ENCODE measurements at regions not wholly inside any gene's neighbourhood (a gene's known extent, or its start where the extent isn't known, plus 50 kb on each side); places are given as distances from the start of the nearest gene placed in this dataset.

DNA sequence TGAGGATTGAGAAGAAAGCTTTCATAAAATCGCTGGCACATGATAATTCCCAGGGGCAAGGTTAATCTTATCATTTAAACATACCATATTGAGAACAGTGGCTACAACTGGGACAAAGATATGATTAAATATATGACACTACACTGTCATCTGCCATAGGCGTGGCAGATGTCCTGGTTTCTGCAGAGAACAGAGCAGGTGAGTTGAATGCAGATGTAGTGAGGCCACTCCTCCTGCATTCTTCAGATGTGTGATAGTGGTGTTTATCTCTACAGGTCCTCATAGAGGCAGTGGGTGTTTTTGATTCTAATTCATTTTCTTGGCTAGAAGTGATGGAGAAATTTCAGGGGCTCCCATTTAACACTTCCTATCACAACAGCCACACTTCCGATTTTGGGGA is 237.0 kb upstream of the CDH9 start:
- Histone ChIP-seq H3K27ac (no peak overlapping the region), H3K27me3 (no peaks in the 10 kb centered on the region), H3K9me3 (no peaks in the 10 kb centered on the region), H3K4me3 (no peak overlapping the region), H3K36me3 (no peaks in the 10 kb centered on the region), H3K4me1 (no peaks in the 10 kb centered on the region)
- DNase-seq (ENCODE audit: extremely low spot score in 2 of 2): no peak
- TF ChIP-seq POLR2AphosphoS5 (IDR thresholded peaks at IDR 0.05; ENCODE audit: insufficient read depth in 1 of 2, low read depth in 1 of 2): no peak
- TF ChIP-seq, protein P1, sequence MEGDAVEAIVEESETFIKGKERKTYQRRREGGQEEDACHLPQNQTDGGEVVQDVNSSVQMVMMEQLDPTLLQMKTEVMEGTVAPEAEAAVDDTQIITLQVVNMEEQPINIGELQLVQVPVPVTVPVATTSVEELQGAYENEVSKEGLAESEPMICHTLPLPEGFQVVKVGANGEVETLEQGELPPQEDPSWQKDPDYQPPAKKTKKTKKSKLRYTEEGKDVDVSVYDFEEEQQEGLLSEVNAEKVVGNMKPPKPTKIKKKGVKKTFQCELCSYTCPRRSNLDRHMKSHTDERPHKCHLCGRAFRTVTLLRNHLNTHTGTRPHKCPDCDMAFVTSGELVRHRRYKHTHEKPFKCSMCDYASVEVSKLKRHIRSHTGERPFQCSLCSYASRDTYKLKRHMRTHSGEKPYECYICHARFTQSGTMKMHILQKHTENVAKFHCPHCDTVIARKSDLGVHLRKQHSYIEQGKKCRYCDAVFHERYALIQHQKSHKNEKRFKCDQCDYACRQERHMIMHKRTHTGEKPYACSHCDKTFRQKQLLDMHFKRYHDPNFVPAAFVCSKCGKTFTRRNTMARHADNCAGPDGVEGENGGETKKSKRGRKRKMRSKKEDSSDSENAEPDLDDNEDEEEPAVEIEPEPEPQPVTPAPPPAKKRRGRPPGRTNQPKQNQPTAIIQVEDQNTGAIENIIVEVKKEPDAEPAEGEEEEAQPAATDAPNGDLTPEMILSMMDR (IDR thresholded peaks at IDR 0.05): no peak
- no peak for TF ChIP-seq POLR2A (IDR thresholded peaks at IDR 0.05)
- intact Hi-C loops (cut with DNase I): no loop called here

DNA sequence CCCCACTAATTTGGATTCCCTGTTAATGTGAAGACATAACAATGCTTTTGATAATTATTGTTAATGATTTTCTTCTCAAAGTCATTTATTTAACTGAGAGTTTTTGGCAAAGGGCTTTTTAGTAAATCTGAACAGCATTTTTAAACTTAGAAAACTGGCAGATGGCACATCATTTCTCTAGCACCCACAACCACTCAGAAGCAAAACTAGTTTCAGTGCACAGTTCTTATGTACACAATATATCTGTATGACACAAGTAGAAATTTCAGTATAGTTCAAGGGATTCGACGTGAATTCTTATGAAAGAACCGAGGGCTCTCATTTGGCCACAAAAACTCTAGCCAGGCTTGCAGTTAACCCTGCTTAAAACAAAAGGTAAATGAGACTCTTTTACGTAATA is 231.4 kb upstream of the CDH9 start:
- Histone ChIP-seq H3K4me1 (no peaks in the 10 kb centered on the region), H3K36me3 (no peaks in the 10 kb centered on the region), H3K4me3 (no peak overlapping the region), H3K27ac (no peak overlapping the region), H3K27me3 (no peaks in the 10 kb centered on the region), H3K9me3 (no peaks in the 10 kb centered on the region)
- intact Hi-C loops (cut with DNase I): no loop called here
- no peak for TF ChIP-seq POLR2AphosphoS5 (IDR thresholded peaks at IDR 0.05; ENCODE audit: insufficient read depth in 1 of 2, low read depth in 1 of 2)
- TF ChIP-seq, protein P1 (IDR thresholded peaks at IDR 0.05): no peak
- no peak for TF ChIP-seq POLR2A (IDR thresholded peaks at IDR 0.05)
- DNase-seq (ENCODE audit: extremely low spot score in 2 of 2): no peak

DNA sequence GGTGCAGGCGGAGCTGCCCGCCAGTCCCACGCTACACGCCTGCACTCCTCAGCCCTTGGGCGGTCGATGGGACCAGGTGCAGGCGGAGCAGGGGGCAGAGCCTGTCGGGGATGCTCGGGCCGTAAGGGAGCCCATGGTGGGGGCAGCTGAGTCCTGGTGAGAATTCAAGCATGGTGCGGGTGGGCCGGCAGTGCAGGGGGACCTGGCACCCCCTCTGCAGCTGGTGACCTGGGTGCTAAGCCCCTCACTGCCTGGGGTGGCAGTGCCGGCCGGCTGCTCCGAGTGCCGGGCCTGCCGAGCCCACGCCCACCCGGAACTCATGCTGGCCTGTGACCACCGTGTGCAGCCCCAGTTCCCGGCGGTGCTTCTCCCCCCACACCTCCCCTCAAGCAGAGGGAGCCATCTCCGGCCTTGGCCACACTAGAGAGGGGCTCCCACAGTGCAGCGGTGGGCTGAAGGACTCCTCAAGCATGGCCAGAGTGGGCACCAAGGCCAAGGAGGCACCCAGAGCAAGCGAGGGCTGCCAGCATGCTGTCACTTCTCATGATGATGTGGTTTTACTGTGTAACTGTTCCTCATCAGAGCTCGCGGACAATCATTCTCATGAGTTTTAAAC is 228.9 kb upstream of the CDH9 start:
- no peaks in the 10 kb centered on the region for H3K9me3 ChIP-seq
- no peaks in the 10 kb centered on the region for H3K4me1 ChIP-seq
- no peak overlapping the region for H3K4me3 ChIP-seq
- TF ChIP-seq POLR2A (IDR thresholded peaks at IDR 0.05) (no peak), POLR2AphosphoS5 (IDR thresholded peaks at IDR 0.05; ENCODE audit: insufficient read depth in 1 of 2, low read depth in 1 of 2) (no peak)
- TF ChIP-seq, protein P1 (IDR thresholded peaks at IDR 0.05): no peak
- no peaks in the 10 kb centered on the region for H3K27me3 ChIP-seq
- intact Hi-C loops (cut with DNase I): no loop called here
- H3K36me3 ChIP-seq: no peaks in the 10 kb centered on the region
- no peak for DNase-seq (ENCODE audit: extremely low spot score in 2 of 2)
- no peak overlapping the region for H3K27ac ChIP-seq

DNA sequence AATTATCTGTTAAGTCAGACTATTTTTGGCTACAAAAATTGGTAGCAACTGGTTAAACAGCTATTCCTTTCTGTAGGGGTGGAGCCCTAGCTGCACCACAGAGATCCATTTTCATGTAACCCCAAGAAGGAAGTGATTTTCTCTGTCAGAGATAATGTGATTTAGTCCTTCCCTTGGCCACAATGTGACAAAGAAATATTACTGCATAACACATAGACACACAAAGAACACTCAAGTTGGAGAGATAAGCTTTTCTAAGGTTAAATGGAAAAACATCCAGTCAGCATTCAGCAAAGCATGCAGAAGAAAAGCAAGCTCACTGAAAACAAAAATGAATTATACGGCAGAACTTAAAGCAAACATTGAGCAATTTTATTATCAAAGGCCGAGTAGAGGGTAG is 227.8 kb upstream of the CDH9 start:
- Histone ChIP-seq H3K27ac (no peak overlapping the region), H3K4me1 (no peaks in the 10 kb centered on the region), H3K36me3 (no peaks in the 10 kb centered on the region), H3K9me3 (no peaks in the 10 kb centered on the region), H3K4me3 (no peak overlapping the region), H3K27me3 (no peaks in the 10 kb centered on the region)
- DNase-seq (ENCODE audit: extremely low spot score in 2 of 2): no peak
- TF ChIP-seq, protein P1 (IDR thresholded peaks at IDR 0.05): no peak
- TF ChIP-seq POLR2A (IDR thresholded peaks at IDR 0.05) (no peak), POLR2AphosphoS5 (IDR thresholded peaks at IDR 0.05; ENCODE audit: insufficient read depth in 1 of 2, low read depth in 1 of 2) (no peak)
- intact Hi-C loops (cut with DNase I): no loop called here

DNA sequence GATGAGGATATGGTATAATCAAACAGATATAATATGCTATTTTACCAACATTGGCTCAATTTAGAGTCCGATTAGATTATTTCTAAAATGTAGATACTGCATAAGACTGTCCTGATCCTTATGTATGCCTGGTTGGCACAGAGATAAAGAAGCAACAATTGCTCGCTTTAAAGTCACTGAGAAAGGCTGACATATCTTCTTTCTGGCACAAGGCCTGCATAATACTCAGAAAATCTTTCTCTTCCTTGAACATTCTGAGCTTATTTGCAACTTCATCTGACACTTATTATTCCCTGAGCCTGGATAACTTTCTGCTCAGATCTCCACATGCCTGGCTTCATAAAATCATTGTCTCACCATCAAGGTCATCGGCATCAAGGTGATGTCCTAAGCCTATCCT is 219.3 kb upstream of the CDH9 start:
- Histone ChIP-seq H3K27me3 (no peaks in the 10 kb centered on the region), H3K4me1 (no peaks in the 10 kb centered on the region), H3K9me3 (no peaks in the 10 kb centered on the region), H3K36me3 (no peaks in the 10 kb centered on the region), H3K4me3 (no peak overlapping the region), H3K27ac (no peak overlapping the region)
- intact Hi-C loops (cut with DNase I): no loop called here
- no peak for TF ChIP-seq POLR2A (IDR thresholded peaks at IDR 0.05)
- no peak for TF ChIP-seq POLR2AphosphoS5 (IDR thresholded peaks at IDR 0.05; ENCODE audit: insufficient read depth in 1 of 2, low read depth in 1 of 2)
- no peak for DNase-seq (ENCODE audit: extremely low spot score in 2 of 2)
